ENCODE measurements at regions not wholly inside any gene's neighbourhood (a gene's known extent, or its start where the extent isn't known, plus 50 kb on each side); places are given as distances from the start of the nearest gene placed in this dataset.

GRCh38 chr6:4259391-4259790, 124.0 kb upstream of the ECI2 start:
- H3K4me3 ChIP-seq: no peak overlapping the region
- POLR2A ChIA-PET: interaction anchor here (0.9 to 1.2 kb wide), 2 partner anchors 14 to 58 kb away, joined by 3 to 4 read pairs; no protein-coding TSS in a partner anchor
- FAIRE-seq (no peak), ATAC-seq (no peak), DNase-seq (ENCODE audit: extremely low read depth in 1 of 4, low spot score in 3 of 4) (no peak)
- H3K27ac ChIP-seq (ENCODE audit: extremely low read depth, low read depth, low read length): no peak overlapping the region
- H3K4me1 ChIP-seq (replicated peaks in 1 of 2; ENCODE audit: control insufficient read depth in 2 of 2, insufficient read depth in 2 of 2, low read length in 2 of 2): peaks cover 5 to 11% of the 10 kb centered on the region in 2 experiments; a peak in 3 of 5 replicates
- no TSS peak for BruUV-seq (replicated peaks)
- intact Hi-C loops (cut with micrococcal nuclease): no loop called here
- H2AFZ ChIP-seq (ENCODE audit: low read depth, low read length): no peak overlapping the region
- 7% methylated on average over 4 of the region's 4 CpGs for WGBS (ENCODE audit: insufficient coverage, low coverage, missing lambda C conversion rate)
- no peak overlapping the region for H3K4me2 ChIP-seq (ENCODE audit: insufficient read depth, low read length)
- H3K9ac ChIP-seq (ENCODE audit: insufficient read depth in 1 of 2, low read depth in 2 of 2, low read length in 2 of 2): no peak overlapping the region
- CTCF ChIA-PET (ENCODE audit: low intra/inter-chr PET ratio): no interaction called here
- H3K36me3 ChIP-seq (ENCODE audit: control insufficient read depth, insufficient read depth, low read length): no peaks in the 10 kb centered on the region
- no peaks in the 10 kb centered on the region for H3K79me2 ChIP-seq (ENCODE audit: control insufficient read depth, insufficient read depth, low read length)
- H4K20me1 ChIP-seq (replicated peaks; ENCODE audit: control insufficient read depth, insufficient read depth, low read length): peaks cover 5% of the 10 kb centered on the region; the same call in 1 of the 2 replicates
- no peaks in the 10 kb centered on the region for H3K9me3 ChIP-seq (replicated peaks; ENCODE audit: control insufficient read depth, insufficient read depth, low read depth, low read length)
- H3K9me1 ChIP-seq (ENCODE audit: control insufficient read depth, insufficient read depth, low read length): no peaks in the 10 kb centered on the region
- peaks cover 8 to 27% of the 10 kb centered on the region in 2 experiments; a peak in 3 of 5 replicates for H3K27me3 ChIP-seq (ENCODE audit: control insufficient read depth in 2 of 2, insufficient read depth in 2 of 2, low read length in 2 of 2)
- in situ Hi-C loops (cut with MboI): no loop called here
- TF ChIP-seq RERE (CRISPR knock-in tag; IDR thresholded peaks at IDR 0.05; ENCODE audit: borderline replicate concordance) (no peak), U2AF2 (optimal IDR thresholded peaks at IDR 0.05; ENCODE audit: low read depth, low read length) (no peak), MEF2A (IDR thresholded peaks at IDR 0.05; ENCODE audit: control insufficient read depth, low read depth, low read length) (no peak), EP300 (IDR thresholded peaks at IDR 0.05; ENCODE audit: low read length) (no peak), ZNF644 (tag; IDR thresholded peaks at IDR 0.05; ENCODE audit: low read depth) (no peak), MYNN (IDR thresholded peaks at IDR 0.05) (no peak), MYNN (CRISPR knock-in tag; IDR thresholded peaks at IDR 0.05) (no peak), MIER1 (IDR thresholded peaks at IDR 0.05; ENCODE audit: low read depth) (no peak), ZNF707 (CRISPR knock-in tag; conservative IDR thresholded peaks at IDR 0.05) (no peak), ZC3H4 (CRISPR knock-in tag; IDR thresholded peaks at IDR 0.05; ENCODE audit: borderline replicate concordance) (no peak), ZFP36 (IDR thresholded peaks at IDR 0.05; ENCODE audit: low read depth, low read length, partially characterized antibody) (no peak)
- TF ChIP-seq, protein P1, sequence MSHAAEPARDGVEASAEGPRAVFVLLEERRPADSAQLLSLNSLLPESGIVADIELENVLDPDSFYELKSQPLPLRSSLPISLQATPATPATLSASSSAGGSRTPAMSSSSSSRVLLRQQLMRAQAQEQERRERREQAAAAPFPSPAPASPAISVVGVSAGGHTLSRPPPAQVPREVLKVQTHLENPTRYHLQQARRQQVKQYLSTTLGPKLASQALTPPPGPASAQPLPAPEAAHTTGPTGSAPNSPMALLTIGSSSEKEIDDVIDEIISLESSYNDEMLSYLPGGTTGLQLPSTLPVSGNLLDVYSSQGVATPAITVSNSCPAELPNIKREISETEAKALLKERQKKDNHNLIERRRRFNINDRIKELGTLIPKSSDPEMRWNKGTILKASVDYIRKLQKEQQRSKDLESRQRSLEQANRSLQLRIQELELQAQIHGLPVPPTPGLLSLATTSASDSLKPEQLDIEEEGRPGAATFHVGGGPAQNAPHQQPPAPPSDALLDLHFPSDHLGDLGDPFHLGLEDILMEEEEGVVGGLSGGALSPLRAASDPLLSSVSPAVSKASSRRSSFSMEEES (CRISPR knock-in tag; IDR thresholded peaks at IDR 0.05): no peak
- TF ChIP-seq, protein P2, sequence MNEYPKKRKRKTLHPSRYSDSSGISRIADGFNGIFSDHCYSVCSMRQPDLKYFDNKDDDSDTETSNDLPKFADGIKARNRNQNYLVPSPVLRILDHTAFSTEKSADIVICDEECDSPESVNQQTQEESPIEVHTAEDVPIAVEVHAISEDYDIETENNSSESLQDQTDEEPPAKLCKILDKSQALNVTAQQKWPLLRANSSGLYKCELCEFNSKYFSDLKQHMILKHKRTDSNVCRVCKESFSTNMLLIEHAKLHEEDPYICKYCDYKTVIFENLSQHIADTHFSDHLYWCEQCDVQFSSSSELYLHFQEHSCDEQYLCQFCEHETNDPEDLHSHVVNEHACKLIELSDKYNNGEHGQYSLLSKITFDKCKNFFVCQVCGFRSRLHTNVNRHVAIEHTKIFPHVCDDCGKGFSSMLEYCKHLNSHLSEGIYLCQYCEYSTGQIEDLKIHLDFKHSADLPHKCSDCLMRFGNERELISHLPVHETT (CRISPR knock-in tag; conservative IDR thresholded peaks at IDR 0.05 in 1 of 2, IDR thresholded peaks at IDR 0.05 in 1 of 2): no peak
- TF ChIP-seq, protein P3, sequence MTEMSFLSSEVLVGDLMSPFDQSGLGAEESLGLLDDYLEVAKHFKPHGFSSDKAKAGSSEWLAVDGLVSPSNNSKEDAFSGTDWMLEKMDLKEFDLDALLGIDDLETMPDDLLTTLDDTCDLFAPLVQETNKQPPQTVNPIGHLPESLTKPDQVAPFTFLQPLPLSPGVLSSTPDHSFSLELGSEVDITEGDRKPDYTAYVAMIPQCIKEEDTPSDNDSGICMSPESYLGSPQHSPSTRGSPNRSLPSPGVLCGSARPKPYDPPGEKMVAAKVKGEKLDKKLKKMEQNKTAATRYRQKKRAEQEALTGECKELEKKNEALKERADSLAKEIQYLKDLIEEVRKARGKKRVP (CRISPR knock-in tag; IDR thresholded peaks at IDR 0.05): no peak

All from K562 (cell line).